Lower leg skin (tissue), 3 donors: ENCODE measurements at regions not wholly inside any gene's neighbourhood (a gene's known extent, or its start where the extent isn't known, plus 50 kb on each side); places are given as distances from the start of the nearest gene placed in this dataset.

ENCODE experiments used
- POLR2A ChIP-seq, 2 donors: fragments of 450-650 bp; IDR thresholded peaks; one replicate each; pipeline ENCODE4 v1.6.1; 2016 to 2017; ENCODE audit warnings: antibody characterized with exemption in 2 of 2, mild to moderate bottlenecking in 1 of 2, moderate library complexity in 1 of 2
- TF ChIP-seq, protein P1 (sequence below), 3 donors: fragments of 450-650 bp; IDR thresholded peaks; one replicate each; pipeline ENCODE4 v1.5.1; 2016; ENCODE audit warnings: antibody characterized with exemption in 3 of 3, mild to moderate bottlenecking in 3 of 3, moderate library complexity in 2 of 3

GRCh38 chr2:189248141-189248540 is 68.6 kb upstream of the COL5A2 start:
- TF ChIP-seq, protein P1, sequence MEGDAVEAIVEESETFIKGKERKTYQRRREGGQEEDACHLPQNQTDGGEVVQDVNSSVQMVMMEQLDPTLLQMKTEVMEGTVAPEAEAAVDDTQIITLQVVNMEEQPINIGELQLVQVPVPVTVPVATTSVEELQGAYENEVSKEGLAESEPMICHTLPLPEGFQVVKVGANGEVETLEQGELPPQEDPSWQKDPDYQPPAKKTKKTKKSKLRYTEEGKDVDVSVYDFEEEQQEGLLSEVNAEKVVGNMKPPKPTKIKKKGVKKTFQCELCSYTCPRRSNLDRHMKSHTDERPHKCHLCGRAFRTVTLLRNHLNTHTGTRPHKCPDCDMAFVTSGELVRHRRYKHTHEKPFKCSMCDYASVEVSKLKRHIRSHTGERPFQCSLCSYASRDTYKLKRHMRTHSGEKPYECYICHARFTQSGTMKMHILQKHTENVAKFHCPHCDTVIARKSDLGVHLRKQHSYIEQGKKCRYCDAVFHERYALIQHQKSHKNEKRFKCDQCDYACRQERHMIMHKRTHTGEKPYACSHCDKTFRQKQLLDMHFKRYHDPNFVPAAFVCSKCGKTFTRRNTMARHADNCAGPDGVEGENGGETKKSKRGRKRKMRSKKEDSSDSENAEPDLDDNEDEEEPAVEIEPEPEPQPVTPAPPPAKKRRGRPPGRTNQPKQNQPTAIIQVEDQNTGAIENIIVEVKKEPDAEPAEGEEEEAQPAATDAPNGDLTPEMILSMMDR (IDR thresholded peaks at IDR 0.05) = no peak
- no peak for TF ChIP-seq POLR2A (IDR thresholded peaks at IDR 0.05)
